Fibroblast of mammary gland (primary cell): ENCODE measurements at regions not wholly inside any gene's neighbourhood (a gene's known extent, or its start where the extent isn't known, plus 50 kb on each side); places are given as distances from the start of the nearest gene placed in this dataset.

Source experiments
- DNase-seq: peaks from one replicate; pipeline ENCODE4 v3.0.0-alpha.2; 2010; ENCODE audit warnings: low read depth
- H3K4me3 ChIP-seq: 2 replicates; pipeline ENCODE4 v1.5.1; 2011; ENCODE audit warnings: low read depth, mild to moderate bottlenecking, low read length, moderate library complexity; ENCODE audit not compliant: control insufficient read depth
- CTCF ChIP-seq: conservative IDR thresholded peaks from 2 replicates; pipeline ENCODE4 v1.5.1; 2011; ENCODE audit warnings: low read depth, low read length, inconsistent platforms; ENCODE audit not compliant: control insufficient read depth, insufficient read depth

GRCh38 chr3:124266487-124266886, 274.6 kb upstream of the ROPN1 start:
- TF ChIP-seq CTCF = no peak
- no peak overlapping the region for H3K4me3 ChIP-seq
- no peak for DNase-seq

GRCh38 chr3:124267406-124267805, 275.5 kb upstream of the ROPN1 start:
- H3K4me3 ChIP-seq = no peak overlapping the region
- no peak for DNase-seq
- TF ChIP-seq CTCF = no peak

GRCh38 chr3:124268355-124268754, 276.4 kb upstream of the ROPN1 start:
- TF ChIP-seq CTCF = no peak
- DNase-seq = no peak
- no peak overlapping the region for H3K4me3 ChIP-seq

DNA sequence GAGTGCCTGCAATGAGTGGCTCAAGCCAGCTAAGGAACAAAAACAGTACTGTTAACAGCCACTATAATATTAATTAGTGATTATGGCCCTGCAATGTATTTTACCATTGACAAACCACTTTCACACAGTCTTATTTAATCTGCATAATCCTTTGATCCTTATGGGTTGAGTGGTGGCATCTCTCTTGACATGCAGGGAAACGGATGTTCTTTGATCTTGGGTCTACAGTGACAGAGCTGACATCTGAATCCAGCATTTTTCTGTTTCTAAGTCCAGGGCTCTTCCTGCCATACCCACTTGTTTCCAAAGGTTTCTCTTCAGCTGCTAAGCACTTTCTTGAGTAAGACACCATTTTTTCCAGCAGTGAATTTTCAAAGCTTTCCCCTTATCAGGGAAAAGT, 277.7 kb upstream of the ROPN1 start:
- no peak overlapping the region for H3K4me3 ChIP-seq
- DNase-seq = no peak
- TF ChIP-seq CTCF = no peak

GRCh38 chr3:124272605-124273151, 280.8 kb upstream of the ROPN1 start:
- no peak for DNase-seq

DNA sequence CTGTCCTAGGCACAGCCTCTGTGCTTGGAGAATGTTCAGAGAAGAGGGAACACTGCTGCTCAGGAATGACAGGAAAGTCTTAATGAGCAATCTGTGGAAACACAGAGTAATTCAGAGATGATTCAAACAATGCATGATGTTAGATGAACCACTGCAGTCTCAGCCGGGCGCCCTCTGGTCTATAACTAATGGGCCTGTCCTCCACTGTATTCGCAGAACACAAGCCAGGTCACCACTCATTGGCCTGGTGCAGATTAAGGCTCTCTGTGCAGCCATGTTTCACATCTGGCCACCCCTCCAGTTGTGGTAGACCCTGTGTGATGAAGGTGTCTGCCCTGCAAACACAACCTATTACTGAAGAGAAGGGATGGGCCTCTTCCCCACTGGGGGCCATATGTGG, 281.7 kb upstream of the ROPN1 start:
- no peak for TF ChIP-seq CTCF
- no peak overlapping the region for H3K4me3 ChIP-seq
- DNase-seq = no peak

More at GRCh38 chr3:124272605-124273151, 280.8 kb upstream of the ROPN1 start:
- TF ChIP-seq CTCF = no peak
- H3K4me3 ChIP-seq = no peak overlapping the region

GRCh38 chr3:124274051-124274450, 282.1 kb upstream of the ROPN1 start:
- no peak for DNase-seq
- no peak overlapping the region for H3K4me3 ChIP-seq
- no peak for TF ChIP-seq CTCF
